ENCODE measurements at regions not wholly inside any gene's neighbourhood (a gene's known extent, or its start where the extent isn't known, plus 50 kb on each side); places are given as distances from the start of the nearest gene placed in this dataset.

GRCh38 chr1:58358346-58358745 is 188.2 kb downstream of the OMA1 start:
- DNase-seq (ENCODE audit: low read depth), result no peak
- no peak overlapping the region for H2AFZ ChIP-seq (ENCODE audit: low read depth, low read length)
- H3K27ac ChIP-seq (ENCODE audit: low read depth, low read length), result no peak overlapping the region
- H3K27me3 Mint-ChIP-seq (ENCODE audit: low read depth, unreplicated experiment), result peaks cover 9% of the 10 kb centered on the region
- no peaks in the 10 kb centered on the region for H3K79me2 ChIP-seq (ENCODE audit: insufficient read depth, low read length)
- H3K36me3 ChIP-seq (ENCODE audit: insufficient read depth, low read length), result no peaks in the 10 kb centered on the region
- no peak overlapping the region for H3K9ac ChIP-seq (ENCODE audit: low read length)
- H3K4me2 ChIP-seq (ENCODE audit: low read length), result no peak overlapping the region
- H3K9me3 ChIP-seq (ENCODE audit: insufficient read depth, low read depth, low read length), result no peaks in the 10 kb centered on the region
- no peaks in the 10 kb centered on the region for H3K36me3 Mint-ChIP-seq (ENCODE audit: low read depth, unreplicated experiment)
- H3K27me3 ChIP-seq (ENCODE audit: insufficient read depth, low read length), result peaks cover 5% of the 10 kb centered on the region
- H4K20me1 ChIP-seq (ENCODE audit: insufficient read depth, low read length), result no peaks in the 10 kb centered on the region
- no peaks in the 10 kb centered on the region for H3K9me3 Mint-ChIP-seq (ENCODE audit: unreplicated experiment)
- no peak overlapping the region for H3K4me3 Mint-ChIP-seq (ENCODE audit: unreplicated experiment)
- no peak for TF ChIP-seq CTCF (IDR thresholded peaks at IDR 0.05; ENCODE audit: insufficient read depth, low read depth, low read length)
- TF ChIP-seq EZH2 (IDR thresholded peaks at IDR 0.05; ENCODE audit: insufficient read depth, low read length), result no peak
- no peak overlapping the region for H3K27ac Mint-ChIP-seq (ENCODE audit: unreplicated experiment)
- H3K4me3 ChIP-seq (ENCODE audit: insufficient read depth, low read depth, low read length), result no peak overlapping the region
- no peaks in the 10 kb centered on the region for H3K4me1 ChIP-seq (ENCODE audit: insufficient read depth, low read length)
- H3K4me1 Mint-ChIP-seq (ENCODE audit: low read depth, unreplicated experiment), result peaks cover 4% of the 10 kb centered on the region
- FAIRE-seq, result no peak

DNA sequence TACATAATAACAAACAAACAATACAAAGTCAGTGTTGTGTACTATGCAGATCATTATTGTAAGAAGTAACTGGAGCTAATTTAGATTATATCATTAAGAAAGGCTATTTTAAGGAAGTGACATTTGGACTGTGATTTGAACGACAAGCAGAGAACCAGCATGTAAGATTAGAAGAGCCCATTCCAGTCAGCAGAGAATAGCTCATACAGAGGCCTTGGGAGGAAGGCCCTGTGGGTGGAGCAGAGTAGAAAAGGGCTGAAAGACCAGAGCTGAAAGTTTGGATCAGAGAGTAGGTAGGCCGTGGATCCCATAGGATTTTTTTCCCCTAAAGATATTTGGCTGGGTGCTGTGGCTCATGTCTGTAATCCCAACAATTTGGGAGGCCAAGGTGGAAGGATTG is 190.1 kb downstream of the OMA1 start:
- H3K4me3 ChIP-seq (ENCODE audit: insufficient read depth, low read depth, low read length), result no peak overlapping the region
- H3K27me3 Mint-ChIP-seq (ENCODE audit: low read depth, unreplicated experiment), result peaks cover 11% of the 10 kb centered on the region
- no peaks in the 10 kb centered on the region for H3K4me1 ChIP-seq (ENCODE audit: insufficient read depth, low read length)
- no peak for FAIRE-seq
- H3K36me3 ChIP-seq (ENCODE audit: insufficient read depth, low read length), result no peaks in the 10 kb centered on the region
- no peak overlapping the region for H3K27ac Mint-ChIP-seq (ENCODE audit: unreplicated experiment)
- no peak for DNase-seq (ENCODE audit: low read depth)
- H2AFZ ChIP-seq (ENCODE audit: low read depth, low read length), result no peak overlapping the region
- peaks cover 5% of the 10 kb centered on the region for H3K27me3 ChIP-seq (ENCODE audit: insufficient read depth, low read length)
- no peak overlapping the region for H3K4me3 Mint-ChIP-seq (ENCODE audit: unreplicated experiment)
- H3K4me2 ChIP-seq (ENCODE audit: low read length), result no peak overlapping the region
- TF ChIP-seq EZH2 (IDR thresholded peaks at IDR 0.05; ENCODE audit: insufficient read depth, low read length) (no peak), CTCF (IDR thresholded peaks at IDR 0.05; ENCODE audit: insufficient read depth, low read depth, low read length) (no peak)
- no peaks in the 10 kb centered on the region for H3K9me3 Mint-ChIP-seq (ENCODE audit: unreplicated experiment)
- H3K36me3 Mint-ChIP-seq (ENCODE audit: low read depth, unreplicated experiment), result no peaks in the 10 kb centered on the region
- peaks cover 4% of the 10 kb centered on the region for H3K4me1 Mint-ChIP-seq (ENCODE audit: low read depth, unreplicated experiment)
- no peaks in the 10 kb centered on the region for H3K9me3 ChIP-seq (ENCODE audit: insufficient read depth, low read depth, low read length)
- H3K79me2 ChIP-seq (ENCODE audit: insufficient read depth, low read length), result no peaks in the 10 kb centered on the region
- no peak overlapping the region for H3K9ac ChIP-seq (ENCODE audit: low read length)
- H4K20me1 ChIP-seq (ENCODE audit: insufficient read depth, low read length), result no peaks in the 10 kb centered on the region
- no peak overlapping the region for H3K27ac ChIP-seq (ENCODE audit: low read depth, low read length)

DNA sequence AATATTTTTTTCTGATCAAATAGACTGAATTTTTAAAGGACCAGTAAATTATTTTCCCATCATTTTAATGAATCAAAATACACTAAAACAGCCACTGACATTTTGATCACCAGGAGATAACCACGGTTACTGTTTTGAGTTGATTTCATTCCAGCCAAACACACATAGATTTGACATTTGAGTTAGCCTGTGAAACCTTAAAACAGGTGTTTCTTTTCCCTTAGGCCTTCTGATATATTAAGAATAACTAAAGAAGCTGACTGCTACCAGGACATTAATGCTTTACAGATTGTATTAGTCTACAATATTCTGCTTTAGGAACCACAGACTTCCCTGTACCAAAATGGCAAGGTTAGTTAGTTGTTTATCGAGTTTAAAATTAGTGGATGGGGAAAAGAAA is 193.4 kb downstream of the OMA1 start:
- H3K36me3 Mint-ChIP-seq (ENCODE audit: low read depth, unreplicated experiment), result no peaks in the 10 kb centered on the region
- no peak overlapping the region for H3K27ac Mint-ChIP-seq (ENCODE audit: unreplicated experiment)
- H3K4me3 ChIP-seq (ENCODE audit: insufficient read depth, low read depth, low read length), result no peak overlapping the region
- H3K36me3 ChIP-seq (ENCODE audit: insufficient read depth, low read length), result no peaks in the 10 kb centered on the region
- no peaks in the 10 kb centered on the region for H3K79me2 ChIP-seq (ENCODE audit: insufficient read depth, low read length)
- FAIRE-seq (no peak), DNase-seq (ENCODE audit: low read depth) (no peak)
- H3K9ac ChIP-seq (ENCODE audit: low read length), result no peak overlapping the region
- H3K9me3 ChIP-seq (ENCODE audit: insufficient read depth, low read depth, low read length), result no peaks in the 10 kb centered on the region
- no peak overlapping the region for H3K27ac ChIP-seq (ENCODE audit: low read depth, low read length)
- no peaks in the 10 kb centered on the region for H3K4me1 ChIP-seq (ENCODE audit: insufficient read depth, low read length)
- peaks cover 3% of the 10 kb centered on the region for H3K27me3 ChIP-seq (ENCODE audit: insufficient read depth, low read length)
- H3K4me1 Mint-ChIP-seq (ENCODE audit: low read depth, unreplicated experiment), result peaks cover 1% of the 10 kb centered on the region
- no peak overlapping the region for H2AFZ ChIP-seq (ENCODE audit: low read depth, low read length)
- H3K4me2 ChIP-seq (ENCODE audit: low read length), result no peak overlapping the region
- TF ChIP-seq CTCF (IDR thresholded peaks at IDR 0.05; ENCODE audit: insufficient read depth, low read depth, low read length) (no peak), EZH2 (IDR thresholded peaks at IDR 0.05; ENCODE audit: insufficient read depth, low read length) (no peak)
- H3K4me3 Mint-ChIP-seq (ENCODE audit: unreplicated experiment), result no peak overlapping the region
- H3K27me3 Mint-ChIP-seq (ENCODE audit: low read depth, unreplicated experiment), result peaks cover 8% of the 10 kb centered on the region
- H3K9me3 Mint-ChIP-seq (ENCODE audit: unreplicated experiment), result no peaks in the 10 kb centered on the region
- H4K20me1 ChIP-seq (ENCODE audit: insufficient read depth, low read length), result no peaks in the 10 kb centered on the region

Measured in astrocyte (in vitro differentiated cells and primary cell).